Activated CD8-positive, alpha-beta memory T cell treated with anti-CD3 and anti-CD28 coated beads, Interleukin-2, amount 10 ng/mL, durations not matched to agents 7 days and 5 days (primary cell): ENCODE measurements at regions not wholly inside any gene's neighbourhood (a gene's known extent, or its start where the extent isn't known, plus 50 kb on each side); places are given as distances from the start of the nearest gene placed in this dataset.

Source experiments
- ATAC-seq: fragments of 150-1000 bp; cut with Tn5 transposase; one replicate; pipeline ENCODE4 v1.10.0; 2021; ENCODE audit warnings: moderate library complexity
- CTCF ChIA-PET: fragments of 350-600 bp; sonication (Branson Sonifier 250); formaldehyde crosslinking; loops from one replicate; lab custom pipeline; 2021; ENCODE audit warnings: antibody characterized with exemption; lab: Charles Lee
- DNase-seq: peaks from one replicate; pipeline ENCODE4 v3.0.0-alpha.2; 2020
- H3K27ac Mint-ChIP-seq: one replicate; pipeline ENCODE4 v1.8.0; 2021; ENCODE audit warnings: mild to moderate bottlenecking, mixed read lengths
- H3K27me3 Mint-ChIP-seq: one replicate; pipeline ENCODE4 v1.8.0; 2021; ENCODE audit warnings: mixed read lengths
- H3K36me3 Mint-ChIP-seq: one replicate; pipeline ENCODE4 v1.8.0; 2021; ENCODE audit warnings: mild to moderate bottlenecking, mixed read lengths
- H3K4me1 Mint-ChIP-seq: one replicate; pipeline ENCODE4 v1.8.0; 2021; ENCODE audit warnings: mixed read lengths
- H3K4me3 Mint-ChIP-seq: one replicate; pipeline ENCODE4 v1.8.0; 2021; ENCODE audit warnings: mild to moderate bottlenecking, moderate library complexity, mixed read lengths
- H3K9me3 Mint-ChIP-seq: one replicate; pipeline ENCODE4 v1.8.0; 2022; ENCODE audit warnings: low read depth, mixed read lengths

GRCh38 chr4:142940425-142941330 lies 94.6 kb upstream of the INPP4B start:
- H3K27ac Mint-ChIP-seq, result no peak overlapping the region
- peaks cover 2% of the 10 kb centered on the region for H3K9me3 Mint-ChIP-seq
- CTCF ChIA-PET, result no interaction called here
- no peak overlapping the region for H3K4me3 Mint-ChIP-seq
- no peaks in the 10 kb centered on the region for H3K36me3 Mint-ChIP-seq
- ATAC-seq, result no peak
- H3K4me1 Mint-ChIP-seq, result no peaks in the 10 kb centered on the region
- no peak for DNase-seq
- no peaks in the 10 kb centered on the region for H3K27me3 Mint-ChIP-seq

GRCh38 chr4:142944565-142944964 lies 98.5 kb upstream of the INPP4B start:
- Mint-ChIP-seq H3K27ac (no peak overlapping the region), H3K27me3 (peaks cover 8% of the 10 kb centered on the region), H3K4me1 (no peaks in the 10 kb centered on the region), H3K9me3 (peaks cover 4% of the 10 kb centered on the region), H3K36me3 (no peaks in the 10 kb centered on the region), H3K4me3 (no peak overlapping the region)
- CTCF ChIA-PET, result no interaction called here
- DNase-seq, result no peak
- no peak for ATAC-seq

GRCh38 chr4:142952821-142953580 lies 106.9 kb upstream of the INPP4B start:
- Mint-ChIP-seq H3K4me3 (no peak overlapping the region), H3K9me3 (peaks cover 2% of the 10 kb centered on the region), H3K27me3 (peaks cover 10% of the 10 kb centered on the region), H3K4me1 (no peaks in the 10 kb centered on the region), H3K27ac (no peak overlapping the region), H3K36me3 (no peaks in the 10 kb centered on the region)
- CTCF ChIA-PET, result no interaction called here
- DNase-seq, result no peak
- ATAC-seq, result no peak

GRCh38 chr4:142954415-142954814 lies 108.3 kb upstream of the INPP4B start:
- no peaks in the 10 kb centered on the region for H3K36me3 Mint-ChIP-seq
- H3K9me3 Mint-ChIP-seq, result peaks cover 2% of the 10 kb centered on the region
- no peaks in the 10 kb centered on the region for H3K4me1 Mint-ChIP-seq
- peaks cover 4% of the 10 kb centered on the region for H3K27me3 Mint-ChIP-seq
- no peak overlapping the region for H3K4me3 Mint-ChIP-seq
- DNase-seq, result no peak
- CTCF ChIA-PET, result no interaction called here
- ATAC-seq, result no peak
- H3K27ac Mint-ChIP-seq, result no peak overlapping the region

- ATAC-seq, result no peak
- Mint-ChIP-seq H3K27me3 (no peaks in the 10 kb centered on the region), H3K27ac (no peak overlapping the region), H3K4me3 (no peak overlapping the region), H3K9me3 (peaks cover 2% of the 10 kb centered on the region), H3K36me3 (no peaks in the 10 kb centered on the region), H3K4me1 (no peaks in the 10 kb centered on the region)
- CTCF ChIA-PET, result no interaction called here
- no peak for DNase-seq
Observed at GRCh38 chr4:142955501-142955900, 109.4 kb upstream of the INPP4B start.

GRCh38 chr4:142959173-142959572 lies 113.1 kb upstream of the INPP4B start:
- Mint-ChIP-seq H3K27ac (no peak overlapping the region), H3K27me3 (no peaks in the 10 kb centered on the region), H3K4me1 (no peaks in the 10 kb centered on the region), H3K36me3 (no peaks in the 10 kb centered on the region), H3K9me3 (peaks cover under 1% of the 10 kb centered on the region), H3K4me3 (no peak overlapping the region)
- CTCF ChIA-PET, result no interaction called here
- ATAC-seq (no peak), DNase-seq (no peak)

GRCh38 chr4:142960126-142960525 lies 114.0 kb upstream of the INPP4B start:
- Mint-ChIP-seq H3K4me3 (no peak overlapping the region), H3K27me3 (no peaks in the 10 kb centered on the region)

GRCh38 chr4:142960867-142961644 lies 115.0 kb upstream of the INPP4B start:
- CTCF ChIA-PET, result no interaction called here
- no peaks in the 10 kb centered on the region for H3K36me3 Mint-ChIP-seq
- ATAC-seq (no peak), DNase-seq (no peak)
- H3K4me3 Mint-ChIP-seq, result no peak overlapping the region
- no peak overlapping the region for H3K27ac Mint-ChIP-seq
- no peaks in the 10 kb centered on the region for H3K27me3 Mint-ChIP-seq
- H3K9me3 Mint-ChIP-seq, result no peaks in the 10 kb centered on the region
- no peaks in the 10 kb centered on the region for H3K4me1 Mint-ChIP-seq

More at GRCh38 chr4:142960126-142960525, 114.0 kb upstream of the INPP4B start:
- Mint-ChIP-seq H3K36me3 (no peaks in the 10 kb centered on the region), H3K4me1 (no peaks in the 10 kb centered on the region), H3K9me3 (no peaks in the 10 kb centered on the region), H3K27ac (no peak overlapping the region)
- CTCF ChIA-PET, result no interaction called here
- DNase-seq, result no peak
- no peak for ATAC-seq

- CTCF ChIA-PET, result no interaction called here
- no peaks in the 10 kb centered on the region for H3K9me3 Mint-ChIP-seq
- H3K4me1 Mint-ChIP-seq, result no peaks in the 10 kb centered on the region
- no peaks in the 10 kb centered on the region for H3K36me3 Mint-ChIP-seq
- ATAC-seq, result no peak
- DNase-seq, result no peak
- no peaks in the 10 kb centered on the region for H3K27me3 Mint-ChIP-seq
- H3K4me3 Mint-ChIP-seq, result no peak overlapping the region
- H3K27ac Mint-ChIP-seq, result no peak overlapping the region
Observed at GRCh38 chr4:142961866-142962265, 115.8 kb upstream of the INPP4B start.

GRCh38 chr4:142974328-142974727 lies 128.2 kb upstream of the INPP4B start:
- Mint-ChIP-seq H3K36me3 (no peaks in the 10 kb centered on the region), H3K4me3 (no peak overlapping the region), H3K27ac (no peak overlapping the region), H3K4me1 (no peaks in the 10 kb centered on the region), H3K9me3 (no peaks in the 10 kb centered on the region), H3K27me3 (peaks cover 3% of the 10 kb centered on the region)
- CTCF ChIA-PET, result no interaction called here
- ATAC-seq (no peak), DNase-seq (no peak)

- no peak overlapping the region for H3K27ac Mint-ChIP-seq
- no peak overlapping the region for H3K4me3 Mint-ChIP-seq
- CTCF ChIA-PET, result no interaction called here
- no peak for DNase-seq
- no peak for ATAC-seq
- H3K27me3 Mint-ChIP-seq, result peaks cover 3% of the 10 kb centered on the region
- no peaks in the 10 kb centered on the region for H3K36me3 Mint-ChIP-seq
- H3K4me1 Mint-ChIP-seq, result no peaks in the 10 kb centered on the region
- no peaks in the 10 kb centered on the region for H3K9me3 Mint-ChIP-seq
Observed at GRCh38 chr4:142975618-142976017, 129.5 kb upstream of the INPP4B start.

- no peaks in the 10 kb centered on the region for H3K9me3 Mint-ChIP-seq
- no peaks in the 10 kb centered on the region for H3K4me1 Mint-ChIP-seq
- CTCF ChIA-PET, result no interaction called here
- ATAC-seq, result no peak
- H3K27me3 Mint-ChIP-seq, result peaks cover 5% of the 10 kb centered on the region
- no peak for DNase-seq
- no peaks in the 10 kb centered on the region for H3K36me3 Mint-ChIP-seq
- H3K27ac Mint-ChIP-seq, result no peak overlapping the region
- no peak overlapping the region for H3K4me3 Mint-ChIP-seq
Observed at GRCh38 chr4:142976482-142976881, 130.4 kb upstream of the INPP4B start.

- DNase-seq (no peak), ATAC-seq (no peak)
- Mint-ChIP-seq H3K36me3 (no peaks in the 10 kb centered on the region), H3K9me3 (no peaks in the 10 kb centered on the region), H3K27me3 (peaks cover 5% of the 10 kb centered on the region), H3K4me1 (no peaks in the 10 kb centered on the region), H3K4me3 (no peak overlapping the region), H3K27ac (no peak overlapping the region)
- CTCF ChIA-PET, result no interaction called here
Observed at GRCh38 chr4:142977182-142977581, 131.1 kb upstream of the INPP4B start.
